NCI-H345 treated with DMSO at 0.1 percent for 48 hours (cell line): ENCODE measurements at regions not wholly inside any gene's neighbourhood (a gene's known extent, or its start where the extent isn't known, plus 50 kb on each side); places are given as distances from the start of the nearest gene placed in this dataset.
"Not testable (repeated sequence)": the region's sequence is repeated elsewhere in the genome, so short reads cannot be mapped to it uniquely, and the experiment has no call there.

Source experiments
- DNase-seq: peaks from one replicate; lab custom pipeline; 2025; ENCODE audit not compliant: unreplicated experiment; lab: John Stamatoyannopoulos, UW

DNA sequence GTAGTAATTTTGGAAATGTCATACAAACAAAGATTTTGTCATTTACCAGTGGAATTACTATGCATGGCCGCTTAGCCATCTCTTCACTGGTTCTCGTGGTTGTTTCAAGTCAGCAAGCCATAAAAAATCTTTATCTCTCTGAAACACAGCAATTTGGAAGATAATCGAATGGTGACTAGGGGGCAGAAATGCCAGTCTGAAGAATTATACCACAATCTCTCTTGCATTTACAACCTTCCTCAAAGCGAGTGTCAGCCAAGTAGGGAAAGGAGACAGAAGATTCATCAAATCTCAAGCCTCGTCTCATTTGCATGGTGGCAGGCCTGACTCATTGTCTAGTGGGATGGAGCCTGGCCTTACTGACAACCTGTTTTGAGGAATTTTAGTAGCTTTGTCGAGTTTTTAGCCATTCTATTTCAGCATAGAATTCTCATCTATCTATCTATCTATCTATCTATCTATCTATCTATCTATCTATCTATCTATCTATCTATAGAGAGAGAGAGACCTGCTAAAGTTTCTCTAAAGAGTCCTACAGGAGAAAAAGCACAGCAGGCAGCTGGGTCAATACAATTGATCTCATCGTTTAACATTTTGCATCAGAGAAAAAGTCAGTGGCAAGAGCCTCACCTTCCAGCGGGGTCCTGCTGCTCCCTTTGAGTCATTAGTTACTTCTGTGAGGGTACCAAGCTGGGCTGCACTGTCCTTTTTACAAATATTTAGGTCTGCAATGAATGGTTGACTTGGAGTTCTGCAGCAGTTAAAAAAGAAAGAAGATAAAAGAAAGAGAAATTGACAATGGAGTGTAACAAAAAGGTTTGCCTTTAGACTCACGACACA, 572.8 kb downstream of the TFAP2A start:
- DNase-seq, result no peak

DNA sequence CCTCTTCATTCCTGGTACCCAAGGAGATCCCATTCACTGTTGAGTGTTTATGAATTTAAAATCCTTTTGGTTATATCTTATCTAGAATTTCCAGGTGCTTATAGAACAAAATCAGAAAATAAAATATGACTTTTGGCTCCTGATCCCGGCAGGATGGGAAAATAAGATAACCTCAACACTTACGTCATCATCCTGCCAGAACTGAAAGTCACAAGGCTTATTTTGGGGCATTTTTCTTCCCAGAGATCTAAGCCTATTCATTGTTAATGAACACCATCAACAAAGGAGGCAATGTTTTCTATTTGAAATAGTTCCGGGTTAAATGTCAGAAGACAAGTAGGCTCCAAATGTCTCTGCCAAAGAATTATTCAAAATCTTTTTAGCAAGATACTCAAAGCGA, 580.6 kb downstream of the TFAP2A start:
- DNase-seq, result no peak

DNA sequence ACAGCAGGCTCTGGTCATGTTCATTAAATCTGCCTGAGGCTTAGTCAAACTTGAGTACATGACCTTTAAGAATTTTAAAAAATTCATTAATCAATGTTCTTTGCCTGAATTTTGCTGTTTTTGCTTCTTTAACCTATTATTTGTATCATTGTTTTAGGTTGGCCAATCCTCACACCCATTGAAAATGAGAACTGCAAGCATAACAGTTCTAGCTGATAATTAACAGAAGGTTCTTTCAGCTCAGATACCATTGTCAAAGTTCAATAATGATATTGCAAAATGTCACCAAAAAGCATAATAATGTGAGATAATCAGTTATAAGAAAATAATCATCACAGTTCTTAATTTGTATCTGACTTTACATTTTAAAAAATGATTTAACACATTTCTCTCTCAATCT, 583.1 kb downstream of the TFAP2A start:
- DNase-seq, result no peak

DNA sequence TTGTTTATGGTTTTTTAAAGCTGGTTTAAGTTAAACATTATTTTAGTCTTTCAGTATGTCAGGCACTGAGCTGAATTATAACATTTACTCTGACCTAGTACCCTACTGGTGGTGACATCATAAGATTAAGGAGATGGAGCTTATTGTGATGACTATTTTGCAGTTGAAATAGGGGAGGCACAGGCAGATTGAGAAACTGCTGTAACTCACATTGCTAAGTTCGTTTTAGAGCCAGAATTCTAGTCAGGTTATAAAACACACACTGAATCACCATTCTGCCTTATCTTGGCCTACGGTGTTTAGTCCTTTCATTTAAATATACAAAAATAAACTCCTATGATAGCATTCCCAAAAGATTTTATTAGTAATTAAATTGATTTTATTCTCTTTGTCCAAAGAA, 584.1 kb downstream of the TFAP2A start:
- no peak for DNase-seq

DNA sequence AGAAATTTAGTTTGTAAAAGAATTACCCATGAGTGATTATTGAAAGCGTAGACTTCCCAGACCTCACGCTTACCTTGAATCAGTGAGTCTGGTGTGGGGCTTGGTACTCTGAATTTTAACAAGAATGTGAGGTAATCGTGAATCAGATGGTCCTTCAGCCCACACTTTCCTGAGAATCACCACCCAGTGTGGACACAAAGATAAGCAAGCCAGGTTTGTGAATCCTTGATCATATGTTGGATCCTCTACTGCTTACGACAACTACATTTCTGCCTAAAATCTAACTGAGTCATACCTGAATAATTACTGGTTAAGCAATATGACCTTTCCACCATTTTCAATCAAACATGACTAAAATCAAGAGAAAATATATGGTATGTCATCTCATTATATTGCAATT, 589.3 kb downstream of the TFAP2A start:
- no peak for DNase-seq

DNA sequence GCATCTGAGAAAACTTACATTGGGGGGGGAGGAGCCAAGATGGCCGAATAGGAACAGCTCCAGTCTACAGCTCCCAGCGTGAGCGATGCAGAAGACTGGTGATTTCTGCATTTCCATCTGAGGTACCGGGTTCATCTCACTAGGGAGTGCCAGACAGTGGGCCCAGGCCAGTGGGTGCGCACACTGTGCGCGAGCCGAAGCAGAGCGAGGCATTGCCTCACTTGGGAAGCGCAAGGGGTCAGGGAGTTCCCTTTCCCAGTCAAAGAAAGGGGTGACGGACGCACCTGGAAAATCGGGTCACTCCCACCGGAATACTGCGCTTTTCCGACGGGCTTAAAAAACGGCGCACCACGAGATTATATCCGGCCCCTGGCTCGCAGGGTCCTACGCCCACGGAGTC, 604.1 kb downstream of the TFAP2A start:
- DNase-seq, result not testable (repeated sequence)

DNA sequence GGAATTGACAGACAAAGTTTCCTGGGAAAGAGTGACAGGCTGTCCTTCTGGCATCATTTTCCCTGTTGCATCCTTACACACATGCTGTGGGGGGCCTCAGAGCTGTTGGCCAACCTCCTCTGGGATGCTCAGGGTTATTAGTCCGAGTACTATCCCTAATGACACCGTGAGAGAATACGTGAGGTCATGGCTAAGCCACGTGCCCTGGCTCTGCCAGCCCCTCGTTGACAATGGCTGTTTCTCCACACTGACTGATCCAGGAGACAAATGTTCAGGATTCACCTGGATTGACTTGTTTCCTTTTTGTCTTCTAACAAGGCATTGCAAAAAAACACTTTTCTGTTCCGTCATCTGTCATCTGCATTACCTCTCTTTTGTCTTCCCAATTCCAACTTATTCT, 604.6 kb downstream of the TFAP2A start:
- no peak for DNase-seq

DNA sequence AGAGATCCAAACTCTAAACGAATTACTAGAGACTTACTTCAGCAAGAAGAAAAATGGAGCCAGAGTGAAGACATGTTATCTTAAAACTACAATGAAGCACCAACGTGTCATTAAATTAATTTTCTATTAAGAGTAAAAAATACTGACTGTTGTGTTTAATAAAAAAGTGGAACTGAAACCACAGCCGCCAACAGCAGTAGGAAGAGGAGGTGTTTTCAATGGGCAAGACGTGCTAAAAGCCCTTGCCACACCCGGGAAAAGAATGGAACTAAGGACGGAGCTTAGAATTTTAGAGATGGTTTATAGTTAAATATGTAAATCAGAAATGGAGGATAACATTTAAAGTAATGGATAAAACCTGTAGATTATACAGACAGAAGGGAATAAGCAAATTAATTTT, 608.7 kb downstream of the TFAP2A start:
- no peak for DNase-seq

DNA sequence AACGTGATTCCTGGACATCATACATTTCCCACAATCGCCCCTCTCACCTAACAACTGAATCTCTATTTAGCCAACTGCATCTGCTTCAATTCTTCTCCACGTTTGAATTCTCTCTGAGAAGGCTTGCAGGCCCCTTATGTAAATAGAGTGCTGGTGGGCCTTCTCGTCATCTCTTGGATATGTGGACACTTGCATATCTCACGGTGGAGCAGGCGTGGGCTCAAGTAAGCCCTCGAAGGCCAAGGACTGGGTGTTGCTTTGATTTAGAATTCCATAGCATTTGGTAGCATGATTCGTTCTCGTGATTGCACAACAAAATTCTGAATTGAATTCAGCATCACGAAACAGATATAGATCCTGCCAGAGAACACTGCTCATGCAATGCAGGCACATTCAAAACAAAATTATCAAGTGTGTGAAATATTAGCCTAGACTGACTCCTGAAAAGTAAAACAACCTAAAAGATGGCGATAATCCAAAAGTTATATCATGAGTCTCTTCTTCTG, 613.6 kb downstream of the TFAP2A start:
- DNase-seq, result no peak

DNA sequence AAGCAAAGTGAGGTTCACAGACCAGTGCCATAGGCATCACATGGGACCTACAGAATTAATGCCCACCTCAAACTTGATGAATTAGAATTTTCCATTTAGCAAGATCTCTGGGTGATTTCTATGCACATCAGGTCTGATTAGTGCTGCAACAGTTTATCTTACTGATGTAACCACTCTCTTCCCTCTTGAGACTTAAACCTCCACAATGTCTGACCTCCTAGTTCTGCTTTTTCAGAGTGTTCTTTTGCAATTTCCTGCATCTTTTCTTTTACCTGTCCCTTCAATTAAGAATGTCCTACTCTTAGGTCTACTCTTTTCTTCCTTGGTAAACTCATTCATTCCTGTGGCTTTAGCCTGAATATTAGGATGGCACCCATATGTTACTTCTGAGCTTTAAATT, 615.3 kb downstream of the TFAP2A start:
- no peak for DNase-seq

DNA sequence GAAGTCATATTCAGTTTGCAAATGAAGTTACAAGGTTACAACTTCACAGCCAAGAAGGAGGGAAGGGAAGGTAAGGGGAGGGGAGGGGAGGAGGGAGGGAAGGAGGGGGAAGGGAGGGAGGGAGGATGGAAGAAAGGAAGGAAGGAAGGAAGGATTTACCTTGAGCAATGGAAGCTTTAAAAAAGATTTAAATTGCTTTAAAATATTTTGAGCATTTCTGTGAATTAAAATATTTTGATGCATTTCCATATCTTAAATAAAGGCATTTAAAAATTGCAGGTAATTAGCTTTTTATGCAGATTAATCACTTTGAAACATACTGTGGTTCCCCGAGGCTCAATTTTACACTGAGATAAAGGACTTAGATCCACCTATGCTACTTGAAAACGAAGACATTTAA, 618.0 kb downstream of the TFAP2A start:
- no peak for DNase-seq

DNA sequence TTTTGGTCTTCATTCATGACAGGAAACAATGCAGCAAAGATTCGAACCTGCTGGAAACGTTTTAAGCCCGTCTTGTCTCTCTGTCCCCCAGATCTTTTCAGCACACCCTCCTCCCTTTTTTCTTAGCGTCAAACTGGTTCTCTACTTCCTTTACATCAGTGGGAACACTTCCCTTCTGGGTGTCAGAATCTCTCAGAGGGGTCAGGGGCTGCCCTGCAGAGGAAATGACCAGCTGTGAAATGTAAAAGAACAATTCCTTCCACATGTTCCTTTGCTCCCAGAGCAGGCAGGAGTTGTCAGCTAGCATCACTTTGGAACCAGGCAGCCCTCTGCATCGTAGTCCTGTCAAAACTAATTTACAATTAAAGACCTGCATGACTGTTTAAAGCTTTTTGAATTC, 619.0 kb downstream of the TFAP2A start:
- DNase-seq, result no peak

DNA sequence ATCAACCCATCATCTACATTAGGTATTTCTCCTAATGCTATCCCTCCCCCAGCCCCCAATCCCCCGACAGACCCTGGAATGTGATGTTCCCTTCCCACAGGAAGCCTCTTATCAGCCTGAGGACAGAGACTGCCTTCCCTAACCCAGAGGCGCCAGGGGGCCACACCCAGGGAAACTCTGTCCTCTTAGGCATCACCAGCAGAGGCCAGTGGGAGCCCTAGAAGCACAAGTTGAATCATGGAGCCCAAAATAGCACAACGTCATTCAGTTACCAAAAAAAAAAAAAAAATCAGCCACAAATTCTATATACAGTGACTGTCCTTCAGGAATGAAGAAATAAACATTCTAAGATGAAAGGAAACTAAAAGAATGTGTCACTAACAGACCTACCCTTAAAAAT, 625.7 kb downstream of the TFAP2A start:
- no peak for DNase-seq

DNA sequence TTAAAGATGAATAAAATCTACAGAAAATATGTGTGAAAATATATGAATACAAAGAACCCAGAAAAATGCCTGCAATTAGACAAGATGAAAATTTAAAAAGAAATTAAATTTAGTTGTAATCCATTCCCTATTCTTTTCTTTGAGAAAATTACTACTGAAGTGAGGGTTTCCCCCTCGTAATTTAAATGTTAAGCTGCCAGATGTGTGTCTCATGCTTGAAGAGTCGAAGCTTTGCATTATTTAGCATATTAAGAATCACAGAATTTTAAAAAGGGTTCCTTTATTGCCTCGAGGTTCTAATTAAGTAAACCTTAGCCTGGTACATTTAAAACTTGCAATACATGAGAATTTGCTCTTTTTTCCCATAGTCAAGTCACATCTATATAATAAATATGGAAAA, 630.1 kb downstream of the TFAP2A start:
- no peak for DNase-seq

DNA sequence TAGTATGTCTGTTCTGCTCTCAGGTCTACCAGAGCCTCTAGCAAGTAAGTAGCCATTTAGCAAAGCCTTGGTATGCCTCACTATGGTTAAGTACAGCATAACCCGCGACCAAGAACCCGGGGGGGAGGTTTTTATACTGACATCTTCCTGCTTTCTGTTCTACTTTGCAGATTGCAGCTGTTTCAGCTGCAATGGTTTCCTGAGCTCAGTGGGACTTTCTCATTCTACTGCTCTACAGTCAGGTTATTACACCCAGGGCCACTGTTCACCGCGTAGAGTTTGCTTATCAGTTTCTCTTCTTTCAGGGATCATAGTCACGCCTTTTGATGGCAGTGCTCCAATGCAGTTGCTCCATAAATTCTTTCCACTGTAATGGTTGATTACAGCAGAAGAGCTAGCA, 631.3 kb downstream of the TFAP2A start:
- no peak for DNase-seq

DNA sequence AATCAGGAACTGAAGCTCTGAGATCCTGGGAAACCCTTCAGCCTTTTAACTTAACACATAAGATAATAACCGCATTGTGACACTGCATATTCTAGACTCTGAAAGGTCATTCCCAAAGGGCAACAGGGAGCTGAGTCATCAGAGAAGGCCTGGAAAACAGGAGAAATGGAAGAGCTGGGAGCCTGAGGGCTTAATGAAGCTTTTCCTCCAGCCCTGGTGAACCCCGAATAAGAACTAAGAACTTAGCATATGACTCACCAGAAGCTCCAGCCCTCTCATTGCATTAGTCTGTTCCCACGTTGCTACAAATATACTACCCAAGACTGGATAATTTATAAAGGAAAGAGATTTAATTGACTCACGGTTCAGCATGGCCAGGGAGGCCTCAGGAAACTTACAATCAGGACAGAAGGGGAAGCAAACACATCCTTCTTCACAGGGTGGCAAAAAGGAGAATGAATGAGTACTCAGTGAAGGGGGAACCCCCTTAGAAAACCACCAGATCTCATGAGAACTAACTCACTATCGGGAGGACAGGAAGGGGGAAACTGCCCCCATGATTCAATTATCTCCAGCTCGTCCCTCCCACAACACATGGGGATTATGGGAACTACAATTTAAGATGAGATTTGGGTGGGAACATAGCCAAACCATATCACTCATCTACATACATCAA, 648.5 kb downstream of the TFAP2A start:
- DNase-seq, result no peak

DNA sequence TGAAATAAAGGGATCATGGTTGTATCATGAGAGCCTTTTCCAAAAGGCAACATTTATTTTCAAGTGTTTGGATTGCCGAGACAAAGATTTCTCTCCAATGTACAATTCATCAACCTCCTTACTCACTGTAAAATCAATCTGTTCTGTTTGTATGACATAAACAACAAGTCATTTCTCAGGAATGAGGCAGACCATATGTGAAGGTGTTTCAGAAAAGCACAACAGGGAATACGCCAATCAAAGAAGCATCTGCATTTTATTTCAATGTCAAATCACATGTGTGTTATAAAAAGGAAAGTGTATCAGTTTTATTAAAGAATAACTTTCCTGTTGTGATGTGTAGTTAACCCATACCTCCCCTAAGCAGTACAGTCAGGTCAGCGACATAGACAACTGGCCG, 653.7 kb downstream of the TFAP2A start:
- no peak for DNase-seq

DNA sequence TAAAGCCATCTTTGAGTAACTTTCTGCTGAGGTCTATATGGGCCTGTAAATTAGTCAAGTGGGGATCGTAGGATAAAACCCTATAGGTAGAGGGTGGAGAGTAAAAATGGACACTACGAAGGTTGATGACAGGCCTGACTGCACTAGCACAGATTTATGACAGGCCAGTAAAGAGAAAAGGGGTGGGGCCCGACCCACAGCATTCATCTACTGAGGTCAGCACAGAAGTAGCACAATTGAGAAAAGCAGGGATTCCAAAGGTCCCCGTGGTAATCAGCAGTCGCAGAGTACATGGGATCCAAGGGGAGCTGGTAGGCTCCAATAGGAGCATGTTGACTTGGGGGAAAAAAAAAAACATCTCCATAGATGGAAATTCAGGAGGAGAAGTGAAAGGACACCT, 660.4 kb downstream of the TFAP2A start:
- no peak for DNase-seq

DNA sequence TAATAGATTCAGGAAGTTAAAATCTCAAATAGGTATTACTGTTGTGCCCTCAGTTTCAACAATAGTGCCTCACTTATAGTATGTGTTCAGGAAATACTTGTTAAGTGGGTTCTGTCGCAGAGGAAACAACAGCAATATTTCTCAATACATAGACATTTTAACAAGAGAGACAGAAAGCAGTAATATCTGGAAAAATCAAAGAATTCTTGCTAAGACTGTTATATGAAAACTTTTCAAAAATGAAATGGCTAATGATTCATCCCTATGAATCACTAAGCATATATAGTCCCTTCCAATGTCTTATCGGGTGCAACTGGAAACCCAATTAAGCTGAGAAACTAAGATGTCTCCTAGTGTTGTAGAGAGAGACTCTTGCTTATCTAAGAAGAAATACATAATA, 668.9 kb downstream of the TFAP2A start:
- DNase-seq, result no peak

DNA sequence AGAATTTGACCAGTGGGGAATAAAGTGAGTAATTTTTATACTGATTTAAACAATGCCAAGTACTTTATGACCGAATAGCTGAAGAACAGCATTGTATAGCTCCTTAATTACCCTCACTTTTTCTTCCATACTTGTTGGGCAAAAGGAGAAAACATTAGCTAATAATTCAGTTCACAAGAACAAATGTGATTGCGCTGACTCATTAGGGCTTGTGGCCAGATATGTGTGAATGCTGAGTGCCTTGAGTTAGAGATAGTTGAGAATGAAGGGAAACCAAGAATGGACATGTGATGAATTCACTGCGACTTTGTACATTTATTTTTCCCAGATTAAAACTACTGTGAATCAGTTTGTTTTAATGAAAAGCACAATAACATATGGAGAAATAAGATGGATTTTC, 669.4 kb downstream of the TFAP2A start:
- no peak for DNase-seq

DNA sequence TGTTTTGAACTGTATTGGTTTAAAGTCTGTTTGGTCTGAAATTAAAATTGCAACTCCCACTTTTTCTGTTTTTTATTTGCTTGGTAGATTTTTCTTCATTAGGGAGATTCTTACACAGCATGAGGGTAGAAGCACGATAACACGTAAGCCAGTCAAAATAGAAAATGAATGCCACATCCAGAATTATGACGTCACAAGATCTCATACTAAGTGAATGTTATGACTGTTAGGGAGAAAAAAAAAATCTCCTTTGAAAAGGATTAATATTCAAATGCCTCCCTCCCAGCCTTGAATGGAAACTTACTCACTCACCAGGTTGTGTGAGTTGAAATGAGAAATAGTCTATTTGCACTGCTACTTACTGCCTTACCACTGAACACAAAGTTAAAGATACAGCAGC, 670.8 kb downstream of the TFAP2A start:
- DNase-seq, result no peak

DNA sequence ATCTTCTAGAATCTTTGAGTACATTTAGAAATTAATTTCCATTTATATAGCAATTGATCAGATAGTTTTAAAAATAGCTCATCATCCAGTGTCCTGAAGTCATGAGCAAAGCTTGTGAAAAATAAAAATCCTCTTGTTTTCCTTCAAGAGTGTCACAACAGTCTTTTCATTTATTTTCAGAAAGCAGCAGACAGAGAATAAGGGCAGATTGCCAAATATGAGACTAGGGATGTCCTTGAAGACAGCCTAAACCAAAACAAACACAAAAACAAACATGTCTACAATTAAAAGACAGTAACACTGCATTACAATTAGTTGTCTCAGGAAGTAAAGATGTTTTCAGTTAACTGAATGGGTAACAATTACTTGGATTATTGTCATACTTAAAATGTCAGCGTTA, 682.8 kb downstream of the TFAP2A start:
- no peak for DNase-seq

DNA sequence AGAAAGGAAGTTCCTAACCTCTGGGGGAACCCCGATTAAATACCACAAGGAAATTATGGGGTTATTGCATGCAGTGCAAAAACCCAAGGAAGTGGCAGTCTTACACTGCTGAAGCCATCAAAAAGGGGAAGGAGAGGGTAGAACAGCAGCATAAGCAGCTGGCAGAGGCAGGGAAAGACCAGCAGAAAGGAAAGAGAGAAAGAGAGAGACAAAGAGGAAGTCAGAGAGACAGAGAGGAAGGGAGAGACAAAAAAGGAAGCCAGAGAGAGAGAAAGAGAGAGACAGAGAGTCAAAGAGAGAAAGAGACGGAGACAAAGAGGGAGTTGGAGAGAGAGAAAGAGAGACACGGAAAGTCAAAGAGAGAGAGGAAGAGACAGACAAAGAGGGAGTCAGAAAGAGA, 689.1 kb downstream of the TFAP2A start:
- DNase-seq, result not testable (repeated sequence)
